ENCODE measurements at regions not wholly inside any gene's neighbourhood (a gene's known extent, or its start where the extent isn't known, plus 50 kb on each side); places are given as distances from the start of the nearest gene placed in this dataset.
"Not testable (repeated sequence)": the region's sequence is repeated elsewhere in the genome, so short reads cannot be mapped to it uniquely, and the experiment has no call there.

DNA sequence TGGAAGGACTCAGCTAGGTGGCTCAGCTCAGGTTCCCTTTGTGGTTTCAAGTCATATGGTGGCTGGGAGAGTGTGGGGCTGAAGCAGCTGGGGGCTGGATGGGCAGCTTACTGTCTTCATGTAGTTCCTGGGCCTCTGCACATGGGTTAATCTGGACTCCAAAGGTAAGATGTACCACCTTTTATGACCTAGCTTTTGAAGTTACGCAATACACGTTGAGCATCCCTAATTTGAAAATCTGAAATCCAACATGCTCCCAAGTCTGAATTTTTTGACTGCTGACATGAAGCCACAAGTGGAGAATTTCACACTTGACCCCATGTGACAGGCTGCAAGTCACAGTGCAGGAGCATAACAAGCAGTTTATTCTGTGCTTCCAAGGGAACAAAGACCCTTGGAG is 173.7 kb downstream of the KBTBD8 start:
- DNase-seq (ENCODE audit: low spot score, unreplicated experiment), result no peak
- TF ChIP-seq, protein P1, sequence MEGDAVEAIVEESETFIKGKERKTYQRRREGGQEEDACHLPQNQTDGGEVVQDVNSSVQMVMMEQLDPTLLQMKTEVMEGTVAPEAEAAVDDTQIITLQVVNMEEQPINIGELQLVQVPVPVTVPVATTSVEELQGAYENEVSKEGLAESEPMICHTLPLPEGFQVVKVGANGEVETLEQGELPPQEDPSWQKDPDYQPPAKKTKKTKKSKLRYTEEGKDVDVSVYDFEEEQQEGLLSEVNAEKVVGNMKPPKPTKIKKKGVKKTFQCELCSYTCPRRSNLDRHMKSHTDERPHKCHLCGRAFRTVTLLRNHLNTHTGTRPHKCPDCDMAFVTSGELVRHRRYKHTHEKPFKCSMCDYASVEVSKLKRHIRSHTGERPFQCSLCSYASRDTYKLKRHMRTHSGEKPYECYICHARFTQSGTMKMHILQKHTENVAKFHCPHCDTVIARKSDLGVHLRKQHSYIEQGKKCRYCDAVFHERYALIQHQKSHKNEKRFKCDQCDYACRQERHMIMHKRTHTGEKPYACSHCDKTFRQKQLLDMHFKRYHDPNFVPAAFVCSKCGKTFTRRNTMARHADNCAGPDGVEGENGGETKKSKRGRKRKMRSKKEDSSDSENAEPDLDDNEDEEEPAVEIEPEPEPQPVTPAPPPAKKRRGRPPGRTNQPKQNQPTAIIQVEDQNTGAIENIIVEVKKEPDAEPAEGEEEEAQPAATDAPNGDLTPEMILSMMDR (IDR thresholded peaks at IDR 0.05; ENCODE audit: unreplicated experiment), result no peak
- H3K27ac Mint-ChIP-seq, result no peak overlapping the region
- H3K9me3 Mint-ChIP-seq (ENCODE audit: low read depth), result no peaks in the 10 kb centered on the region
- H3K4me1 Mint-ChIP-seq (ENCODE audit: low read depth), result peaks cover 2% of the 10 kb centered on the region
- H3K4me3 Mint-ChIP-seq (ENCODE audit: low read depth), result no peak overlapping the region
- H3K27me3 Mint-ChIP-seq, result peaks cover 4% of the 10 kb centered on the region
- H3K36me3 Mint-ChIP-seq (ENCODE audit: insufficient read depth), result no peaks in the 10 kb centered on the region

DNA sequence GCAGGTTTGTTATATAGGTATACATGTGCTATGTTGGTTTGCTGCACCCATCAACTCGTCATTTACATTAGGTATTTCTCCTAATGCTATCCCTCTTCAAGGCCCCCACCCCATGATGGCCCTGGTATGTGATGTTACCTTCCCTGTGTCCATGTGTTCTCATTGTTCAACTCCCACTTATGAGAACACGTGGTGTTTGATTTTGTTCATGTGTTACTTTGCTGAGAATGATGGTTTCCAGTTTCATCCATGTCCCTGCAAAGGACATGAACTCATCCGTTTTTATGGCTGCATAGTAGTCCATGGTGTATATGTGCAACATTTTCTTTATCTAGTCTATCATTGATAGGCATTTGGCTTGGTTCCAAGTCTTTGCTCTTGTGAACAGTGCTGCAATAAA is 175.0 kb downstream of the KBTBD8 start:
- not testable (repeated sequence) for H3K9me3 Mint-ChIP-seq (ENCODE audit: low read depth); DNase-seq (ENCODE audit: low spot score, unreplicated experiment); H3K36me3 Mint-ChIP-seq (ENCODE audit: insufficient read depth); H3K27me3 Mint-ChIP-seq; H3K27ac Mint-ChIP-seq; H3K4me1 Mint-ChIP-seq (ENCODE audit: low read depth); H3K4me3 Mint-ChIP-seq (ENCODE audit: low read depth)

DNA sequence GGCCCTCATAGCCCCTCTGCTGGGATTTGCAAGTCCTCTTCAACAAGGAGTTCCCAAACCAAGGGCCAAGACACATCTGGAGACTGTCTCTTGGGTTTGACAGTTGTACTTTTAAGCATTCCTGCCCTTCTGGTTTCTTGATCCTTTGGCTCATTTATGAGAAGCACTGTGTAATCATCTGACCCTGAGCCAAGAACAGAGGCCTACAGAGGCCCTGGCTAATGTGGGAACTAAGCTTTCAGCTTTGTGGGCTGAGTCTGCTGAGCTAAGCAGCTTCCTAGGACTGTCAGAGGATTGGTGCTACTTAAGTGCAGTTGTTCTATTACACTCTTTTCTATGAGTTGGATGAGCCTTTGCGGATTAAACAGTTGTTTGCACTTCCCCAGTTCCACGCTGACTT is 178.3 kb downstream of the KBTBD8 start:
- Mint-ChIP-seq H3K27ac (no peak overlapping the region), H3K4me1 (ENCODE audit: low read depth) (no peaks in the 10 kb centered on the region), H3K27me3 (no peaks in the 10 kb centered on the region), H3K36me3 (ENCODE audit: insufficient read depth) (no peaks in the 10 kb centered on the region), H3K9me3 (ENCODE audit: low read depth) (no peaks in the 10 kb centered on the region), H3K4me3 (ENCODE audit: low read depth) (no peak overlapping the region)
- no peak for DNase-seq (ENCODE audit: low spot score, unreplicated experiment)
- TF ChIP-seq, protein P1 (IDR thresholded peaks at IDR 0.05; ENCODE audit: unreplicated experiment), result no peak

DNA sequence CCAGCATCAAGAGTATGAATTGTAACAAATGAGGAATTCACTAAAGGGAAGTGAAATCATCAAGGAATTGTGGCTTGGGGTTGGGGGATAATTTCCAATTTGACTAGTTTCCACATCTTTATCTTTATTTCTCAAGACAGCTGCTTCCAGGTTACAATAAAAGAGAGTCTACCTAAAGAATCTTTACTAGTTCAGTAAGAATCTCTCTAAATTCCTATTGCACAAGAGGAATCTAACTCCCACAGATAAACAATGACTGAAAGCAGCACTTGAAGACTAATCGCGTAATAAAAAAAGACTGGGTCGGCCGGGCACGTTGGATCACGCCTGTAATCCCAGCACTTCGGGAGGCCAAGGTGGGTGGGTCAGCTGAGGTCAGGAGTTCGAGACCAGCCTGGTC is 194.4 kb downstream of the KBTBD8 start:
- DNase-seq (ENCODE audit: low spot score, unreplicated experiment), result no peak
- Mint-ChIP-seq H3K9me3 (ENCODE audit: low read depth) (no peaks in the 10 kb centered on the region), H3K27me3 (peaks cover 7% of the 10 kb centered on the region), H3K4me1 (ENCODE audit: low read depth) (no peaks in the 10 kb centered on the region), H3K36me3 (ENCODE audit: insufficient read depth) (no peaks in the 10 kb centered on the region), H3K4me3 (ENCODE audit: low read depth) (no peak overlapping the region), H3K27ac (no peak overlapping the region)
- TF ChIP-seq, protein P1 (IDR thresholded peaks at IDR 0.05; ENCODE audit: unreplicated experiment), result no peak

DNA sequence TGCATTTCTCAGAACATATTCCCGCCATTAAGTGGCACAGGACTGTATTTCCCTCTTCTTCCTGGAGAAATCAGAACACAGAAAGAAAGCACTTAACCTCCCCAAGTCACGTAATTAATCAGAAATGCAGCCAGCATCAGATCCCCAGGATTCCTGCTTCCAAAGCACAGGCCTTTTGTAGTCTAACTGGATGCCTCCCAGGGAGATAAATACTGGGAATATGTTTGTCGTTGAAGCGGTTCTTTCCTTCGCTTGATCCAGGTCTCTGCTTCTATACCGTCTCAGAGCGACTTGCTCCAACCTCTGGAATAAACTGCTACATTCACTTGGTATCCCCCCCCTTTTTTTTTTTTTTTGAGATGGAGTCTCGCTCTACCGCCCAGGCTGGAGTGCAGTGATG is 198.6 kb downstream of the KBTBD8 start:
- TF ChIP-seq, protein P1 (IDR thresholded peaks at IDR 0.05; ENCODE audit: unreplicated experiment), result no peak
- H3K4me3 Mint-ChIP-seq (ENCODE audit: low read depth), result no peak overlapping the region

DNA sequence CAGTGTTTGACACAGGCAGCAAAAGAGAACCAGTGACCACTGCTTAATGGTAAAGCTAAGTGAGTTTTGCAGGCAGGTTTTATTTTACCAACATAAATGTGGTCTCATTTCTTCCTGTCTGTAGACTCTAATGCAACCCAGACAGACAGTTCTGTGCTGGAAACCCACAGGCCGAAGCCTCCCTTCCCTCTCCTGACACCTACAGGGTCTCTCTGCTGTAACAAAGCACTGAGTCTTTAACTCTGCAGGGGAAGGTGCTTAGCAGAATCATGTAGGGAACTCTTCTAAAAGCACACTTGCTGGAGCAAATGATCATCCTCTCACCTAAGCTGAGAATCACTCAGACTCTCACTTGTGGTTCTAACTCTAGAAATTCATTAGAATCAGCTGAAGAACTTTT is 200.3 kb downstream of the KBTBD8 start:
- Mint-ChIP-seq H3K36me3 (ENCODE audit: insufficient read depth) (no peaks in the 10 kb centered on the region), H3K4me1 (ENCODE audit: low read depth) (peaks cover 5% of the 10 kb centered on the region)
- DNase-seq (ENCODE audit: low spot score, unreplicated experiment), result no peak

More for the DNA sequence above, 198.6 kb downstream of the KBTBD8 start:
- Mint-ChIP-seq H3K27me3 (peaks cover 14% of the 10 kb centered on the region), H3K9me3 (ENCODE audit: low read depth) (no peaks in the 10 kb centered on the region), H3K36me3 (ENCODE audit: insufficient read depth) (no peaks in the 10 kb centered on the region), H3K27ac (no peak overlapping the region), H3K4me1 (ENCODE audit: low read depth) (peaks cover 2% of the 10 kb centered on the region)
- no peak for DNase-seq (ENCODE audit: low spot score, unreplicated experiment)

More for the DNA sequence above, 200.3 kb downstream of the KBTBD8 start:
- Mint-ChIP-seq H3K27ac (no peak overlapping the region), H3K27me3 (peaks cover 9% of the 10 kb centered on the region), H3K4me3 (ENCODE audit: low read depth) (no peak overlapping the region), H3K9me3 (ENCODE audit: low read depth) (no peaks in the 10 kb centered on the region)
- TF ChIP-seq, protein P1 (IDR thresholded peaks at IDR 0.05; ENCODE audit: unreplicated experiment), result no peak
